EL (cell line): ENCODE measurements at regions not wholly inside any gene's neighbourhood (a gene's known extent, or its start where the extent isn't known, plus 50 kb on each side); places are given as distances from the start of the nearest gene placed in this dataset.

Source experiments
- DNase-seq: peaks from one replicate; pipeline ENCODE4 v3.0.0-alpha.2; 2016

- no peak for DNase-seq
These were observed 118.0 kb upstream of the DPH6 start for GRCh38 chr15:35663956-35664355.

GRCh38 chr15:35665896-35666536, 120.1 kb upstream of the DPH6 start:
- no peak for DNase-seq

GRCh38 chr15:35667908-35668307, 121.9 kb upstream of the DPH6 start:
- no peak for DNase-seq

GRCh38 chr15:35669021-35669420, 123.1 kb upstream of the DPH6 start:
- DNase-seq, result no peak

GRCh38 chr15:35669432-35670045, 123.6 kb upstream of the DPH6 start:
- DNase-seq, result no peak

- DNase-seq, result no peak
These were observed 125.2 kb upstream of the DPH6 start for GRCh38 chr15:35671197-35671596.

GRCh38 chr15:35671981-35672380, 126.0 kb upstream of the DPH6 start:
- DNase-seq, result no peak

- no peak for DNase-seq
These were observed 127.2 kb upstream of the DPH6 start for GRCh38 chr15:35673093-35673684.

- DNase-seq, result peak; percentile 28
These were observed 129.2 kb upstream of the DPH6 start for GRCh38 chr15:35674873-35675781.

GRCh38 chr15:35678774-35679173, 132.8 kb upstream of the DPH6 start:
- no peak for DNase-seq

- no peak for DNase-seq
These were observed 133.2 kb upstream of the DPH6 start for GRCh38 chr15:35679186-35679585.

- DNase-seq, result peak; percentile 23
These were observed 135.0 kb upstream of the DPH6 start for GRCh38 chr15:35680951-35681350.

- DNase-seq, result no peak
These were observed 140.4 kb upstream of the DPH6 start for GRCh38 chr15:35686347-35686746.

GRCh38 chr15:35689266-35689665, 143.3 kb upstream of the DPH6 start:
- no peak for DNase-seq

GRCh38 chr15:35690089-35690488, 144.1 kb upstream of the DPH6 start:
- no peak for DNase-seq

- DNase-seq, result no peak
These were observed 144.7 kb upstream of the DPH6 start for GRCh38 chr15:35690698-35691116.

- no peak for DNase-seq
These were observed 145.3 kb upstream of the DPH6 start for GRCh38 chr15:35691173-35691761.

GRCh38 chr15:35691891-35692867, 146.2 kb upstream of the DPH6 start:
- peak; percentile 47 for DNase-seq

- peak; percentile 15 for DNase-seq
These were observed 147.3 kb upstream of the DPH6 start for GRCh38 chr15:35693286-35693685.

- no peak for DNase-seq
These were observed 147.9 kb upstream of the DPH6 start for GRCh38 chr15:35693886-35694285.

GRCh38 chr15:35695003-35695402, 149.0 kb upstream of the DPH6 start:
- no peak for DNase-seq

- DNase-seq, result peak; percentile 91
These were observed 150.8 kb upstream of the DPH6 start for GRCh38 chr15:35696767-35697231.
